HCT116 (cell line): ENCODE measurements at regions not wholly inside any gene's neighbourhood (a gene's known extent, or its start where the extent isn't known, plus 50 kb on each side); places are given as distances from the start of the nearest gene placed in this dataset.

ENCODE experiments used
- ATAC-seq: fragments of 200-7000 bp; cut with Tn5 transposase; 2 replicates; pipeline ENCODE4 v1.9.1; 2020; ENCODE audit warnings: mild to moderate bottlenecking, moderate library complexity
- BruUV-seq: library from RNA; stranded (reverse); fragments of 400-500 nt; replicated peaks from 2 replicates; lab custom pipeline; 2021; lab: Mats Ljungman, UMichigan
- CTCF ChIA-PET: fragments of 300-600 bp; sonication (Branson Sonifier 250); formaldehyde crosslinking; loops from one replicate; lab custom pipeline; 2021; ENCODE audit warnings: antibody characterized with exemption; lab: Charles Lee
- POLR2A ChIA-PET: fragments of 300-600, 350-600 bp; sonication (Branson Sonifier 250); formaldehyde crosslinking; loops from one replicate; lab custom pipeline; 2021; ENCODE audit warnings: antibody characterized with exemption; lab: Charles Lee
- RAD21 ChIA-PET, 2 experiments: fragments of 300-600 bp; sonication (Branson Sonifier 250); formaldehyde crosslinking; loops; one replicate each; lab custom pipeline; 2023; ENCODE audit warnings: low total read pairs in 2 of 2; ENCODE audit not compliant: uncharacterized antibody in 2 of 2, unreplicated experiment in 2 of 2, low non-redundant PET in 1 of 2; lab: Charles Lee
- DNase-seq: peaks from one replicate; pipeline ENCODE4 v3.0.0-alpha.2; 2010; ENCODE audit warnings: low read depth, low spot score
- H2AFZ ChIP-seq: fragments of 200-600 bp; shearing (Covaris generic), sonication (generic); 2 replicates; pipeline ENCODE4 v1.6.1; 2017; ENCODE audit warnings: low read depth, mixed run types, mixed read lengths, antibody characterized with exemption, low read length; ENCODE audit not compliant: poor library complexity, severe bottlenecking
- H3K27ac ChIP-seq: 2 replicates; pipeline ENCODE4 v1.5.1; 2012; ENCODE audit warnings: low read depth, low read length
- H3K27me3 ChIP-seq: fragments of 200-600 bp; sonication (generic); 2 replicates; pipeline ENCODE4 v1.6.1; 2016; ENCODE audit warnings: mixed run types, low read length, mixed read lengths; ENCODE audit not compliant: insufficient read depth
- H3K36me3 ChIP-seq, 2 experiments: fragments of 200-500 bp in 1 of 2; fragments of 200-600 bp in 1 of 2; sonication (Bioruptor generic) in 1 of 2; sonication (generic) in 1 of 2; 2 replicates each; pipeline versions ENCODE4 v1.5.1 to v1.6.1; 2014 to 2016; ENCODE audit warnings: low read length in 2 of 2, inconsistent platforms in 1 of 2, mixed read lengths in 1 of 2, mixed run types in 1 of 2; ENCODE audit not compliant: insufficient read depth in 2 of 2, control insufficient read depth in 1 of 2
- H3K4me1 ChIP-seq, 2 experiments: fragments of 200-600 bp in 1 of 2; sonication (generic) in 1 of 2; 2 replicates each; pipeline versions ENCODE4 v1.5.1 to v1.6.1; 2012 to 2017; ENCODE audit warnings: low read length in 2 of 2, inconsistent platforms in 1 of 2, mild to moderate bottlenecking in 1 of 2, mixed read lengths in 1 of 2, mixed run types in 1 of 2, moderate library complexity in 1 of 2; ENCODE audit not compliant: insufficient read depth in 2 of 2, control insufficient read depth in 1 of 2
- H3K4me2 ChIP-seq: fragments of 200-600 bp; sonication (generic); 2 replicates; pipeline ENCODE4 v1.6.1; 2017; ENCODE audit warnings: mixed run types, low read length, mixed read lengths
- H3K4me3 ChIP-seq, 2 experiments: fragments of 200-600 bp in 1 of 2; sonication (generic) in 1 of 2; replicated peaks in 1 of 2; 2 replicates each; pipeline ENCODE4 v1.5.1; 2011 to 2016; ENCODE audit warnings: low read length in 2 of 2, control low read depth in 1 of 2, low read depth in 1 of 2, mild to moderate bottlenecking in 1 of 2, mixed read lengths in 1 of 2, mixed run types in 1 of 2
- H3K79me2 ChIP-seq: fragments of 200-600 bp; sonication (generic); 2 replicates; pipeline ENCODE4 v1.6.1; 2017; ENCODE audit warnings: mild to moderate bottlenecking, mixed run types, low read length, moderate library complexity, mixed read lengths; ENCODE audit not compliant: insufficient read depth
- H3K9ac ChIP-seq: fragments of 200-600 bp; sonication (generic); 2 replicates; pipeline ENCODE4 v1.6.1; 2016; ENCODE audit warnings: low read length, mixed read lengths
- H3K9me2 ChIP-seq: fragments of 200-600 bp; sonication (generic), shearing (Covaris generic); 2 replicates; pipeline ENCODE4 v1.6.1; 2017; ENCODE audit warnings: mixed run types, mild to moderate bottlenecking, moderate library complexity; ENCODE audit not compliant: insufficient read depth
- H3K9me3 ChIP-seq, 2 experiments: fragments of 200-500 bp in 1 of 2; fragments of 200-600 bp in 1 of 2; sonication (Bioruptor generic) in 1 of 2; sonication (generic) in 1 of 2; 2 replicates each; pipeline ENCODE4 v1.6.1; 2014 to 2017; ENCODE audit warnings: low read length in 2 of 2, mixed read lengths in 2 of 2, inconsistent platforms in 1 of 2, low read depth in 1 of 2, mild to moderate bottlenecking in 1 of 2, mixed run types in 1 of 2, moderate library complexity in 1 of 2; ENCODE audit not compliant: control insufficient read depth in 1 of 2, insufficient read depth in 1 of 2
- H4K20me1 ChIP-seq: fragments of 200-600 bp; sonication (generic), shearing (Covaris generic); 2 replicates; pipeline ENCODE4 v1.6.1; 2017; ENCODE audit warnings: mixed run types, mild to moderate bottlenecking, moderate library complexity; ENCODE audit not compliant: insufficient read depth
- ATF3 ChIP-seq: IDR thresholded peaks from 2 replicates; pipeline ENCODE4 v1.6.1; 2012
- CBX3 ChIP-seq: IDR thresholded peaks from 2 replicates; pipeline ENCODE4 v1.6.1; 2012; ENCODE audit warnings: low read depth
- EGR1 ChIP-seq: IDR thresholded peaks from 2 replicates; pipeline ENCODE4 v1.6.1; 2012; ENCODE audit warnings: low read depth
- EZH2 ChIP-seq: fragments of 200-600 bp; sonication (generic); IDR thresholded peaks from 2 replicates; pipeline ENCODE4 v1.6.1; 2017; ENCODE audit warnings: antibody characterized with exemption, mixed run types
- MAX ChIP-seq: IDR thresholded peaks from 2 replicates; pipeline ENCODE4 v1.6.1; 2012
- POLR2A ChIP-seq: IDR thresholded peaks from 2 replicates; pipeline ENCODE4 v1.7.0; 2011; ENCODE audit warnings: borderline replicate concordance; ENCODE audit not compliant: insufficient read depth, insufficient read length; ENCODE audit errors: extremely low read depth
- POLR2AphosphoS5 ChIP-seq: IDR thresholded peaks from 2 replicates; pipeline ENCODE4 v1.6.1; 2011; ENCODE audit warnings: mild to moderate bottlenecking, low read depth, low read length, moderate library complexity
- RAD21 ChIP-seq: IDR thresholded peaks from 2 replicates; pipeline ENCODE4 v1.6.1; 2012; ENCODE audit warnings: low read depth, mild to moderate bottlenecking
- SIN3A ChIP-seq: IDR thresholded peaks from 2 replicates; pipeline ENCODE4 v1.6.1; 2012; ENCODE audit warnings: low read depth
- SRF ChIP-seq: IDR thresholded peaks from 2 replicates; pipeline ENCODE4 v1.6.1; 2012; ENCODE audit warnings: low read depth
- TCF7L2 ChIP-seq: IDR thresholded peaks from 2 replicates; pipeline ENCODE4 v1.7.0; 2011; ENCODE audit warnings: borderline replicate concordance, inconsistent platforms; ENCODE audit not compliant: insufficient read depth, insufficient read length; ENCODE audit errors: extremely low read depth
- ZBTB33 ChIP-seq: IDR thresholded peaks from 2 replicates; pipeline ENCODE4 v1.6.1; 2011; ENCODE audit warnings: mild to moderate bottlenecking, low read length, moderate library complexity; ENCODE audit not compliant: insufficient replicate concordance; ENCODE audit errors: extremely low read depth
- ZFX ChIP-seq: fragments of 450-650 bp; IDR thresholded peaks from 2 replicates; pipeline ENCODE4 v1.6.1; 2017
- intact Hi-C: fragments of 100-400 bp; cut with micrococcal nuclease; formaldehyde crosslinking; loops from 2 replicates; pipeline ENCODE4 v1.10.0; 2022

GRCh38 chr14:97058074-97058467 lies 260.9 kb downstream of the VRK1 start:
- no peaks in the 10 kb centered on the region for H3K9me2 ChIP-seq
- H3K4me2 ChIP-seq: no peak overlapping the region
- H4K20me1 ChIP-seq: no peaks in the 10 kb centered on the region
- RAD21 ChIA-PET: no interaction called here
- no peak overlapping the region for H2AFZ ChIP-seq
- no peak overlapping the region for H3K9ac ChIP-seq
- no peaks in the 10 kb centered on the region for H3K9me3 ChIP-seq
- POLR2A ChIA-PET: no interaction called here
- H3K79me2 ChIP-seq: no peaks in the 10 kb centered on the region
- DNase-seq: no peak
- intact Hi-C loops: no loop called here
- no peak overlapping the region for H3K4me3 ChIP-seq
- TF ChIP-seq CBX3 (no peak), SIN3A (no peak), ZFX (no peak), MAX (no peak), EGR1 (no peak), EZH2 (no peak), ATF3 (no peak), POLR2A (no peak), SRF (no peak), POLR2AphosphoS5 (no peak), TCF7L2 (no peak), RAD21 (no peak), ZBTB33 (no peak)
- H3K27ac ChIP-seq: no peak overlapping the region
- ATAC-seq: no peak
- CTCF ChIA-PET: no interaction called here
- BruUV-seq: no TSS peak
- H3K36me3 ChIP-seq: no peaks in the 10 kb centered on the region
- no peaks in the 10 kb centered on the region for H3K27me3 ChIP-seq
- peaks cover 0 to 14% of the 10 kb centered on the region in 2 experiments; a peak in 1 of 4 replicates for H3K4me1 ChIP-seq
